Embryonic facial prominence (tissue), 1 donor: ENCODE measurements at regions not wholly inside any gene's neighbourhood (a gene's known extent, or its start where the extent isn't known, plus 50 kb on each side); places are given as distances from the start of the nearest gene placed in this dataset.

ENCODE experiments used
- DNase-seq: peaks from one replicate; pipeline ENCODE4 v3.0.0-alpha.2; 2016; ENCODE audit errors: extremely low spot score

DNA sequence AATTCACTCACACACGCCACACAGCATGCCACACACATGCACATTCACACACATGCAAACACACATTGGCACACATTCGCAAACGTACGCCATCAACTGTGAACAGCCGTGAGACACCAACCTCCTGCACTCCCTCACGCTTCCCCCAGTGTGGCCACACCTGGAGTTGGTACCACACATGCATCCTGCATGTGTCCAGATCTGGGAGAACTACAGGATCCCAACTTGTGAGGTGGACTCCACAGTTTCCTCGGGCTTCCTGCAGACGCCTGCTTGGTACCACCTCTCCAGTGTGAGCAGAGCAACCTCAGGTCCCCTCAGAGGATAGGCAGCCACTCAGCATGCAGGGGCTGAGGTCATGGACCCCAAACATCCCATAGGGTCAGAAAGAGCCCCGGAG is 239.0 kb downstream of the EIPR1 start:
- no peak for DNase-seq

DNA sequence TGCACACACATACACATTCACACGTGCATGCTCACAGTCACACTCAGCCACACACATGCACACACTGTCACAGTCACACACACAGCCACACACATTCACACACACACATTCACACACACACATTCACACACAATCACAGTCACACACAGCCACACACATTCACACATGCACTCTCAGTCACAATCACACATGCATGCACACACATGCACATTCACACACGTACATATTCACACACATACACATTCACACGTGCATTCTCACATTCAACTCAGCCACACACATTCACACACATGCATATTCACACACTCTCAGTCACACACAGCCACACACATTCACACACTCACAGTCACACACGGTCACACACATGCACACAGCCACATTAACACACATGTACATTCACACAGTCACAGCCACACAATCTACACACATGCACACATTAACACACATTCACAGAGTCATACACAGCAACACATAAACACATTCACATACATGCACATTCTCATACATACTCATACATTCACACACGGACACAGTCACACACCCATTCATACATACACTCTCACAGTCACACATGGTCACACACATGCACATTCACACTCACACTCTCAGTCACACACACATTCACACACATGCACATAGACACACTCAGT is 239.8 kb downstream of the EIPR1 start:
- DNase-seq, result no peak

DNA sequence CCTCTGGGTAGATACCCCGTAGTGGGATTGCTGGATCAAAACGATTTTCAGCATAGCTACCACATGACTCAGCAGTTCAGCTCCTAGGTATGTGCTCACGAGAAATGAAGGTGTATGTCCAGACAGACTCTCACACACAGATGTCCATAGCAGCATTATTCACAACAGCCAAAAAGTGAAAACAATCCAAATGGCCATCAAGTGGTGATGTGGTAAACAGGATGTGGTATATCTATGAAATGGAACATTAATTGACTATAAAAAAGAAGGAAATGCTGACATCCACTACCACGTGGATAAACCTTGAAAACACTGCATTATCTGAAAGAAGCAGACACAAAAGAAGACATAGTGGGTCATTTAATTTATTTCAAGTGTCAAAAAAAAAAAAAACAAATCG is 241.9 kb downstream of the EIPR1 start:
- DNase-seq, result no peak

DNA sequence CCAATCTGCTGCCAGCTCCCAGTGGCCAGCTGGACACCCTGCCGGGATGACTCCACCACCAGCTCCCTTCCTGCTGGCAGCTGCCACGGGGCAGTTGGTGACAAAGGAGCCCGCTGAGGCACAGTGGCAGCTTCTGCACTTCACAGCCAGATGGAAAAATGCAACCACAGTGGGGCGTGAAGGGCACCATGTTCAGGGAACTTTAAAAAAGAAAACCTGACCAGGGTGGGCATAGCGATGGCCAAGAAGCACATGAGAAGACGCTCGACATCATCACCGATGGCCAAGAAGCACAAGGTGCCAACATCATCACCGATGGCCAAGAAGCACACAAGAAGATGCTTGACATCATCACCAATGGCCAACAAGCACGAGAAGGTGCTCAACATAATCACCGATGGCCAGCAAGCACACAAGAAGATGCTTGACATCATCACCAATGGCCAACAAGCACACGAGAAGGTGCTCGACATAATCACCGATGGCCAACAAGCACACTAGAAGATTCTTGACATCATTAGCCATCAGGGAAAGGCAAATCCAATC is 243.5 kb downstream of the EIPR1 start:
- DNase-seq, result no peak

DNA sequence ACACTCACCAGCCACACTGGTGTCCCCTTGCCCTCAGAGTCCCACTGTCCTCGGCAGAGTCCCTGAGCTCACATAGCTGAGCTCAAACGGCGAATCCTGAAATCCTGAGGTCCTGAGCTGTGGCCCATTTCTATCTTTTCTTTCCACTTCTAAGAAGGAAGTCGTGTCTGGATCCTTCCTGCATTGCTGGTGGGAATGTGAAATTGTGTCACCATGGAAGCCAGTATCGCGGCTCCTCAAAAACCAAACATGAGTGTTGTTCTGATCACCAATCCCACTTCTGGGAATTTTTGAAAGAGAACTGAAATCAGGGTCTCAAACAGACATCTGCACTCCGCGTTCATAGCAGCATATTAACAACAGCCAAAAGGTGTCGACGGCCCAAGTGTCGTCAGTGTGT is 244.7 kb downstream of the EIPR1 start:
- DNase-seq, result no peak

DNA sequence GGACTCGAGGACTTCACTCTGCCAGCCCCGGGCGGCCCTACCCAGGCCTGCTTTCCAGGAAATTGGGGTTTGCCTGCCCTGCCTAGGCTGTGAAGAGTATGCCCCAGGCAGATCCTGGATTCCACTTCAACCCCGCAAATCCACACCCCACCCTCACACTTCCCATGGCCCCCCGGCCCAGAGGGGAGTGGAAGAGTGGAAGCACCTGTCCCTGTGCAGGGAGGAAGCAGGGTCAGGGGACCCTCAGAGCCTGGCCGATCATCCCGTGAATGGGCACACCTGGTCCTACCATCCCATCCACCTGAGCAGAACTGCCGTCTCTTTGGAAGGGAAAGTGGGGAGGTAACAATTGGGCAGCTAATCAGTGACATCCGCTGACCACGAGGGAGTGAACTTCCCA is 245.2 kb downstream of the EIPR1 start:
- DNase-seq, result no peak

DNA sequence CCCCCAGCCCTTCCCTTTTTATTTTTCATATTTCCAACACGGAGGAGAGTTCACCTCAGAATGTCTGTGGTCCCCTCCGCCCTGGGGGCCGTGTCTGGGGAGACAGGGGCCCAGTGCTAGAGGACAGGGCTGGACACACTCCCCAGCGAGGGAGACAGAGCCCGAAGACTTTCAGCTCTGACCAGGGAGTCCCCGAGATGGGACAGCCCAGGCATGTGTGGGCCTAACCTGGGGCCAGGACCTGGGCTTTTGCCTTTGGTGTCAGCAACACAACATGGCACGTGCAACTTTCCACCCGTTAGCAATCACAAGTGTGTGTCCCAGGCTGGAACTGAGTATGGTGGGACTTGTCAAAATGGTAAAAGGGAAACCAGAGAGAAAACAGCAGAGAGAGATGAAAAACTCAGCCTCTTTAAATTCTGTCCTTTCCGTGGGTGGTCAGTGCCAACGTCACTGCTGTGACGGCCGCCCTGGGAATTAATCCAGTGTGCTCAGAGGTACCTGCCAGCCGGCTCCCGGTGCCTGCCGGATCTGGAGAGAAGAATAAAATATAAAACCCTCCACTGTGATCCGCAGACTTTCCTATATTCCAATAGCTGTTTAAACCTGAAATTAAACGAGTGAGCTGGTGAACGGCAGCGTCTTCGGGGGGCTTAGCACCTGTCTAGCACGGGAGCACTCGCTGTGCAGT is 245.8 kb downstream of the EIPR1 start:
- no peak for DNase-seq

DNA sequence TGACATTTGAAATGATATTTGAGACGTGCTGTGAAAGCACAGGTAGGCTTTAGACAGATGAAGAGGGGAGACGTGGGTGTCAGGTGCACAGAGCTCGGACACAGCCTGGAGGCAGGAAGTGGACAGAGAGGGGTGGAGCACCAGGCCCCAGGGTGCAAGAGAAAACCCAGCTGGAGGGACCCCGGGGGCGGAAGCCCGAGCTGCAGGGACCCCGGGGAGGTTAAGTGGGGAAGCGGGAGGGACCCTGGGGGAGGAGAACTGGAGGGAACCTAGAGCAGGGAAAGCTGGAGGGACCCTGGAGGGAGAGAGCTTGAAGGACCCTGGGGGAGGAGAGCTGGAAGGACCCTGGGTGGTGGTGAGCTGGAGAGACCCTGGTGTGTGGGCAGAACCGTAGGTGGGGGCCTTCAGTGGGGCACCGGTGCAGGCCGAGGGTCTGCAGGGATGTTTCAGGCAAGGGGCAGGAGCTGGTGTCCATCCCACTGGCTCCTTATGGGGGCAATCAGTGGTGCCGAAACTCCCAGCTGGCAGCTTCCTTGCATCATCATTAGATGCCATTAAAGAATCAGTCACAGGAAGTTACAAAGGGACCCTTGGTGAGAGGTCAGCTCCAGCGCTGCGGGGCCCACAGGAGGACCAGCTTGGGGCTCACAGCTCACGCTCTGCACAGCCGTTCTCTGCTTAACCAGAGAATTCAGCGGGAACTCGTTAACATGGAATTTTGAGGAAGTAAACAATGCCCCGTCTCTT is 246.6 kb downstream of the EIPR1 start:
- no peak for DNase-seq

DNA sequence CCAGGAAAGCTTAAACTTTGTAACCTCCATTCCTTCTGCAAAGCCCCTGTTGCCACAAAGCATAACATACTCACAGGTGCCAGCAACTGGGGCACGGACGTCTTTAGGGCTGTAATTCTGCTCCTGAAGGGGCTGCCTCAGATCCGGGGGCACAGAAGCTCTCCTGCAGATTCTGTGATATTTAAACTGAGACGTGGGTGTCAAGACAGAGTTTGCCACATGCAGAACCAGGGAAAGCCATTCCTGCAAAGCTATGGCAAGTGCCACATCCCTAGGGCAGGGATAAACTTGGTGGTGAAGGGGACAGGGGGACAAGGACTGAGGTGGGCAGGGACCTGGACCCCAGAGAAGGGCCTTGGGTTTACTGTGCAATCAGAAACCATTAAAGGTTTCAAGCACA is 247.2 kb downstream of the EIPR1 start:
- no peak for DNase-seq

DNA sequence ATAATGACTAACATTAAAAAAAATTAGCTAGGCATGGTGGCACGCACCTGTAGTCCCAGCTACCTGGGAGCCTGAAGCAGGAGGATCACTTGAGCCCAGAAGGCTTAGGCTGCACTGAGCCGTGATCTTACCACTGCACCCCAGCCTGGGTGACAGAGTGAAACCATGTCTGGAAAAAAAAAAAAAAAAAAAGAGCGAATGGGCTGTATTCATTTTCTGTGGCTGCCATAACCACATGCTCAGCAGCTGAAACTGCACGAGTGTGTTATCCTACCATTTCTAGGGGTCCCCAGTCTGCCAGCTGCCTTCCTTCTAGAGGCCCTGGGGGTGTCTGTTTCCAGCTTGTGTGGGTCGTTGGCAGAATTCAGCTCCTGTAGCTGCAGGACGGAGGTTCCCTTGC is 247.8 kb downstream of the EIPR1 start:
- no peak for DNase-seq

DNA sequence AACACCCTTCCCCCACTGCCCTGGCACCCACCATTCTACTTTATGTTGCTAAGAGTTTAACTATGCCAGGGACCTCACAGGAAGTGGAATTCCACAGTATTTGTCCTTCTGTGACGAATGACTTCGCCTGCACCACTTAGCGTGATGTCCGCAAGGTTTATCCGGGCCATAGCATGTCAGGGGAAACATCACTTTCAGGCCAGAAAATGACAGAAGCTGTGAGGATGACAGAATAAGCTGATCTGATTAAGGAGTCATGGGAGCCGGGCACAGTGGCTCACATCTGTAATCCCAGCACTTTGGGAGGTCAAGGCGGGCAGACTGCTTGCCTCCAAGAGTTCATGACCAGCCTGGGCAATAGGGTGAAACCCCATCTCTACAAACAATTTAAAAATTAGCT is 248.8 kb downstream of the EIPR1 start:
- no peak for DNase-seq

DNA sequence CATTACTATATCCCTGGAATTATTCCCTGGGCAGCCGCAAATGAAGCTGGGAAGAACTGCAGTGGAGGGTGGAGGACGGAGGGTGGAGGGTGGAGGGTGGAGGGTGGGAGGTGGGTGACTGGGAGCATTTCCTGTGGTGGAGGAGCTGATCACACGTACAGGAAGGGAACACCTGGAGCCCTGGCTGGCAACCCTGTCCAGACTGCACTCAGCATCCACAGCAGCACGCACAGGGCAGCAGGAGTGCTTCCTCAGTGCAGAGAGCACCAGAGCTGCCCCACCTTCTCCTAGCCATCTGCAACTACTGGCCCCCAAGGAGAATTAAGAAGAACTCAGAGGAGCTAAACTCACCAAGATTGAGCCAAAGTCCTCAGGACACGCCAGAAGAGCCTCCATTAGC is 249.9 kb downstream of the EIPR1 start:
- no peak for DNase-seq

DNA sequence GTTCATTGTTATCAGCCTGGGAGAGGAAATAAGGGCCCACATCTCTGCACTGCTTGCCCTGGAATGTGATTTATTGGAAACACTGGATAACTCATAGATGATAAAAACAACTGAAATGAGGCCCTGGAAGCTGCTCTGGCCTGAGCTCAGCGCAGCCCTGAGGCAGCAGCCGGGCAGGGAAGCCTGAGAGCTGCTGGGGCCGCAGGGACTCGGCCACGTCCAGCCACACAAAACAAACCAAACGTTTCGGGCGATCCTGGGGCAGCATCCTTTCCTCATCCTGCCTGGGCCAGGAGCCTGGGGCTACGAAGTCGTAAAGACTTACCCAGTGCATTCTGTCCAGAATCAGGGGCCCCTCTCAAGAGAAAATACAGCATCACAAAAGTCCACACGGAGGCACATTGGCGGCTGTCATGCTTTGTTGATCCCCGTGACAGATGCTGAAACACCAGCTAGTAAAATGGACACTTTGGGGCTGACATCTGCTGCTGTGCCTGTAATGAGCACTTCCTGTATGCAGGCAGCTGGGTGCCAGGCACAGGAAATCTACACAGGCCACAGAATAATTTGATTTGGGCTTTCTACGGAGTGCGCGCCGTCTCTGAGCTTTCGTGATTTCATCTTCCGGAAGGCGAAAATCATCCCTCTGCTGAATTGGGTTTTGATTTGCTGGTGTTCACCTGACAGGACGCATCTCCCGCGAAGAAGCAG is 250.6 kb downstream of the EIPR1 start:
- DNase-seq, result no peak

DNA sequence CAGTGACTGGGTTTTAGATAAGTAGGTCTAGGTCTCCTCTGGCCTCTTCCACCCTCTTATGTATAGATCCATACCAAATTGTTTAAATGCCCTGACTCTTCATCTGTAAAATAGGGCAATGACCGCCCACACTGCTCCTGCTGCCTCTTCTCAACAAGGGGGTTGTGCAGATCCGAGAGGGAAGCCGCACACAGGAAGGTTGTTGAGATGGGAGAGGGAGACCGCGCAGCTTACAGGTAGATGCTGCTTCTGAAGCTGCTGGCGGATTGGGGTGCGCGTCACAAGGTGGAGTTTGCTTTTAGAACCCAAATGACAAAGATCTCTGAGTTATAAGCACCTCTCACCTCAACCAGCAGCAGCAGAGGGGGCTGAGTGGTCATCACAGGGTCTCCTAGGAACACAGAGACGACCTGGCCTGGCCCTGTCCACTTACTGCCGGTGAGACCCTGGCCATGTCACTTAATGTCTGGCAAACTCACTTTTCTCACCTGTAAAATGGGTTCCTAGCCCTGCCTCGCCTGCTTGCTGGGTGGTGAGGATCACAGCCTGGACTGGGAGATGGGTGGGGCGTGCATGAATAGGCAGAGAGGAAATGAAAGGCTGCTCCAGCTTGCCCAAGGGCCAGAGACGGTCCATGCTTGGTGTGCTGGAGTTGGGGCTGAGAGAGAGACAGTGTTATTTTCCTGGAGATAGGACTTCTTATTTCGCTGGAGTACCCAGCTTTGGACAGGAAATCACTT is 251.3 kb downstream of the EIPR1 start:
- DNase-seq, result no peak

DNA sequence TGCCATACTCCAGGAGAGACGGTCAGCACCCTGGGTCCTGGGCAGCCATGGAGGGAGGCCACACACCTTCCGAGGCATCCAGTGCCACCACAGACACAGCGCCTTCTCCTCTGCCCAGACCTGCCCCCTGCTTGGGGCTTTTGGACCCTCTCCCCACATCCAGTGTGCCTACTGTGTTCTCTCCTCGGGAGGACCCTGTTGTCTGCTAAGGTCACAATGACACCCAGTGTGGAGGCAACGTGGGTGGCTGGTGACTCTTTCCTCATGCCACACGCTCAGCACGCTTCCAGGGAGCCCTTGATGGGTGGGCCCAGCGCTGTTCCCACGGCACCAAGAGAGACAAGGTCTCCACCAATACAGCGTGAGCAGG is 251.9 kb downstream of the EIPR1 start:
- DNase-seq, result no peak

DNA sequence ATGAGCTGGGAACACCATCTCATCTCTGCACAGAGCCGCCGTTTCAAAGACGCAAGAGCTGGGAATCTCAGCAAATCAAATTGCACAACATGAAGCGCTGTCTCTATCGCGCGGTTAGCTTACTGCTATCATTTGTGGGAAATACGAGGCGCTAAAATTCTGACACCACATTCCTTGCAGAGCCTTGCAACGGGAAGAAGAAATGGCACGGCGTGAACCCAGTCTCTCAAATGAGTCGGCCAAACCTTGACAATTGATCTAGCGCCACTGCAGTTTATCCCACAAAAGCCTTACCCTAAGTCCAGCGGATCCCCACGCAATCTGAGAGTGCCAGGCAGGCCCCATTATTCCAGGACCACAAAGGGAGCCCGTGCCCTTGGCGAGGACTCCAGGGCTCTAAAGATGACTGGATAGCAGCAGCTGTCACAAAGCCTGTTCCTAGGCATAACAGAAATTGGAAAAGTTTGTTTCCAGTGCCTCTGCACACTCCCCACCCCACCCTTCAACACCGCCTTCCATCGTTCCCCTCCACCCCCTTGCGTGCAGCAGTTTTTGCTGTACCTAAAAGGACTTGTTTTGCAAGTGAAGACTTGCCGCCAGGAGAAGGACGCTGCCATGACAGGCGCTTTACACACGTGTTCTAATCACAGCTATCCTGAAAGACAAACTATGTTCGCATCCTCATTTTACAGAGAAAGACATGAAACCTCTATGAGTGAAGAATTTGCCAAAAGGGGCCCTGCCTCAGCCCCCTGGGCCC is 252.4 kb downstream of the EIPR1 start:
- no peak for DNase-seq

DNA sequence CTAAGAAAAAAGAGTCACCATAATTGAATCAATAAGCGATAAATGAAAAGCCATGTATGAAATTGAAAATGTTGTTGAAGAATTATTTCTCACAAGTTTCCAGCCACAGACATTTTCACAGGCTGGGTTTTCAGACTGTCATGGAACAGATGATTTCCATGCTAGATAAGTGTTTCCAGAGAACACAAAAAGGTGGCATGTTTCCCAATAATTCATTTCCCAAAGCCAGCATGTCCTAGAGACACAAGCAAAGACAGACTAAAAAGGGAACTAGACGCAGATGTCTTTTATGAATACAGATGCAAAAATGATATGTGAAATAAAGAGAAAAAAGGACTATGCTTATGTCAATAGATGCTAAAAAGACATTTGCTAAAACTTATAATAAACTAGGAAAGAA is 255.1 kb downstream of the EIPR1 start:
- DNase-seq, result no peak

DNA sequence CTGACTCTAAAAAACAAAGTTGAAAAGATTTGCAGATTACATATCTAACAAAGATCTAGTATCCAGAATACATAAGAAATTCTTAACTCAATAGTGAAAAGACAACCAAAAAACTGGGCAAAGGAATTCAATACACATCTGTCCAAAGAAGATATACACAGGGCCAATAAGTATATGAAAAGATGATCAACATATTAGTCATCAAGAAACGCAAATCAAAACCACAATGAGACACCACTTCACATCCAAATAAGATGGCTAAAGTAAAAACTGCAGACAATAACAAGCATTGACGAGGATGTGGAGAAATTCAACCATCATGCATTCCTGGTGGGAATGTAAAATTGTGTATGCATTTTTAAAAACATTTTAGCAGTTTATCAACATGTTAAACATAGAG is 256.0 kb downstream of the EIPR1 start:
- DNase-seq, result no peak

DNA sequence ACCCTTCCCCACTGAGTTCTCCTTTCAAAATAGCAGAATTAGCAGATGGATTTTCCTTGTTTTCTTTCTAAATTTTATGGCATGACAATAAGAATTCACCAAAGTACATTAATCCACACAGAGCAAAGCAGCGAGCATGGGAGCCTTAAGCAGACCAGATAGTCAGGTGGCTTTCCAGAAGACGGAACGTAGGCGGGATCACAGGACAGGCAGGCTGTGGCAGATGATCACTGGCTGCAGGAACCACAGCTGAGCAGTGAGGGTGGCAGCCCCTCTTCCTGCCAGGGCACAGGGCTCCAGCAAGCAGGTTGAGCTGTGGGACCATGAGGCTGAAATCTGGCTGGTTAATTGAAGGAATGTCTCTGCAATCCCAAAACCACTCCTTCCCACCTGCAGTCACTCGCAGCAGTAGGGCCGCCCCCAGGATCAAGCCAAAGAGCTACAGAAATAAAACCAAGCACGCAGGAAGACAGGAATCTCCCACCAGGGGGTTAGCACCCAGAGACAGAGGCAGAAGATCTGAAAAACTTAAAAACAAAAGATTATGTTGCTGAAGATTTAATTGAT is 259.9 kb downstream of the EIPR1 start:
- no peak for DNase-seq

DNA sequence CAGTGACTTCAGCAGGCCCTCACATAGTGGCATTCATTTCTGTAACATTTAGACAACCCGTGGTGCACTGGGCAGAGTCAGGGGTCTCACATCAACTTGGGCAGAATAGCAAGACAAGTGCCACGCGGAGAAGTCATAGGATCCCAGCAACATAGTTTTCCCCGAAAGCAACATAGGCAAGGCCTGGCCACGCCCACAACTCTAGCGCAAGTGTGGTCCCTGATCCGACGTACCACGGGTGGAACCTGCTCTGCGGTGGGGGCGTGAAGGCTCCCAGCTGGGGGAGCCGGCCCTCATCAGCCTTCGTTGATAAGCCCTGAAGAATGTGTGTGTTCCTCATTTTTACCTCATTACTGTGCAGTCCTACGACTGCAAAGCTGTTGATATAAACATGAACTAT is 261.2 kb downstream of the EIPR1 start:
- DNase-seq, result no peak
